HG03196 (cell line): ENCODE measurements at regions not wholly inside any gene's neighbourhood (a gene's known extent, or its start where the extent isn't known, plus 50 kb on each side); places are given as distances from the start of the nearest gene placed in this dataset.

Experiments used
- ATAC-seq: cut with Tn5 transposase; IDR thresholded peaks from one replicate; pipeline ENCODE4 v1.9.1; 2021; ENCODE audit not compliant: unreplicated experiment

DNA sequence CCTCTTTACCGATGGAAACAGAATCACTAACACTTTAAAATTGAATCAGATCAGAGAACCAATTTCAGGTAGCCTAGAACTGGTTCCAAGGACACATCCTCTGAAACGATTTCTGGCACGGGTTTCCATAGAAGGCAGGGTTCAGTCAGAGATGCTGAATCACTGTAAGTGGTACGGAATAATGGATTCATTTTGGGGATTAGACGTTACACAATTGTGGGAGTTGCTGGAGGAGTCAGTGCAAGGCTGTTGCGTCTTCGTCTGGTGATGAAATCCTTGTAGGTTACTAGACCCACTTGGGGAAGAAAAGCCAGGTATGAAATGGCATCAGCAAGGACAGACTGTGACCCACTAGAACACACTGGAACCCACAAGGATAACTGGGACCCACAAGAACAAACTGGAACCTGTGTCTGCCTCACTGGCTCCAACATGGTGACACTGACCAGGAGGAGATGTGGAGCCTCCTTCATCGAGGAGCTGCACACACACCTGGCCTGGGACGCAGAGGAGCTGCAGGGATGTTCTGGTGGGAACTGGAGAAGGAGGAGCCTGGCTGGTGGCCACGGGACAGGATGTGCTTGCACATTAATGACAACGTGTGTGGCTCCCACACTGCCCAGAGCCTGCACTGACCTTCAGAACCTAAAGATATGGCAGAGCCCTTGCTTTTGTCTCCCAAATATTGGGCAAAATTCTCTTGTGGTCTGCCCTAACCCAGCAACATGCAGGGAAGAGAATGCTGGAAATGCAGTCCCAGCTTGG, 105.1 kb downstream of the TRAPPC11 start:
- no peak for ATAC-seq

DNA sequence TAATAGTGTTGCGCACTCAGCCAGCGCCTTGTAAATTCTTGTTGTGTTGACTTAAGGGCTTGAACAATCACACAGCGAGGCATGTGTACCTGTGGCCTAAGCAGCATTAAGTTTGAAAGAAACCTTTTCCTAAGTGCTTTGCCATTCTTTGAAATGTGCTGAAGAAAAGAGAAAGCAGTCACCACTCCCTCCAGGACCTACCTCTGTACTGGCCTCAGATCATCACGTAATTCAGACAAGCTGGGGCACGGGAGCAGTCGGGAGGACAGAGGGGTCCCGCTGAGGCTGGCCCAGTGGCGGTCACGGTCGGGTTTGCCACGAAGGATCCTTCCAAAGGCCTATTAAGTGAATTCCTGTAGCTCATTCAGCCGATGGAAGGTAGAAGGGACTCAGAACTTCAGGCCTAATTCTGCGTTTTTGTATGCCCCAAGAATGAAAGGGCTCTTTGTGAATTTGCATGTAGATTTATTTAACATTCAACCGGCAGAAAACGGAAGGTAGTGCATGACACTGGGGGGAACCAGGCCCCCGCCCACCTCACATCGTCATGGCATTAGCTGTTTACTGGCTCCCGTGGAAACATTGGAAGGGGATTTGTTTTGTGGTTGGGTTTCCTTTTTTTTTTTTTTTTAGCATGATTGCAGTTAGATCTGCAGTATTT, 106.3 kb downstream of the TRAPPC11 start:
- ATAC-seq: no peak

DNA sequence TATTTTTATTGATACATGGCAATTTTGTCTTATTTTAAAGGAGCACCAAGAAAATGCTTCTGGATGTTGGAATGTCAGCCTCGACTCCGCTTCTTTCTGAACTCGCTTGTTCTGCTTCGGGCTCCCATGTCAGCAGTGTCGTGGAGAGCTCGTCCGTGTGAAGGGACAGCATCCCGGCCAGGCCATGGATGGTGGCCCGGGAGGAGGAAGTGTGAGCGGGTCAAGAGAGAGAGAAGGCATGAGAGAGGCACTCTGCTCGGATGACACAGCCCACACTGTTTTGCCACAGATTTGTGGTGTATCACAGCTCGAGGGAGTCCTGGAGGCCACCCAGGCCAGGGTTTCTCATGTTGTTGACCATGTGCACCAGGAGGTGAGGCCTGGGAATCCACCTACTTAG, 107.0 kb downstream of the TRAPPC11 start:
- no peak for ATAC-seq

DNA sequence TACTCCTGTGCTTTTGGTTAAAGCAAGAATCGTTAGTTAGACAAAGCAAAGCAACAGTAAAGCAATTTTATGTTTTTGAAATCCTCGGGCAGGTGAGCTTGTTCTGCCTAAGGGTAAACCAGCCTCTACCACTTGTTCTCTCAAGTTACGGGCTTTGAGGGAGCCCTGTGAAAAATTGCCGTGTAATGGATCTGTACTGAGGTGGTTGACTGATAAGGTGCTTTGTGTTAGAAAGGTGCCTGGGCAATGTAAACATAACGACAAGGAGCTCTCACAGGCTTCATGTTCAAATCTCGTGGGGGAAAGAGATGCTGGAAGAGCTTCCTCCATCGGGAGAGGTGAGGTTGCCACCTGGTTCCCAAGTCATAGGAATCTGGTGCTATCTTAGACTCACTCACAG, 111.8 kb downstream of the TRAPPC11 start:
- ATAC-seq: no peak

DNA sequence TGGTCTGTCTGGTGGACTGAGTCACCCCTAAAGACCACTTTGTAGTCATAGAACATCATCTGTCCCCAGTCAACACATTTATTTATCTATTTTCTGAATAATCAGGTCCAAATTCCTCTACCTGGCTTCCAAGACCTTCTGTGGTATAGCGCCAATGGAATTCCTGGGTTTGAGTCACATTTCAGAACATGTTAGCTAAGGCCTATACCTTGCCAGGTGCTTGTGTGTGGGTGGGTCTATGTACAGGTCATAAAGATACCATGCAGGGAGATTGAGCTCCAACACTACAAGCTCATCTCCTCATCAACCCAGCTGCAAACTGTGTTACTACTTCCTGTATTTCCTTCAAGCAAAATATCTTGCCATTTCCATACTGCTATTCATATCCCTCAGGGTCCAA, 113.3 kb downstream of the TRAPPC11 start:
- no peak for ATAC-seq

DNA sequence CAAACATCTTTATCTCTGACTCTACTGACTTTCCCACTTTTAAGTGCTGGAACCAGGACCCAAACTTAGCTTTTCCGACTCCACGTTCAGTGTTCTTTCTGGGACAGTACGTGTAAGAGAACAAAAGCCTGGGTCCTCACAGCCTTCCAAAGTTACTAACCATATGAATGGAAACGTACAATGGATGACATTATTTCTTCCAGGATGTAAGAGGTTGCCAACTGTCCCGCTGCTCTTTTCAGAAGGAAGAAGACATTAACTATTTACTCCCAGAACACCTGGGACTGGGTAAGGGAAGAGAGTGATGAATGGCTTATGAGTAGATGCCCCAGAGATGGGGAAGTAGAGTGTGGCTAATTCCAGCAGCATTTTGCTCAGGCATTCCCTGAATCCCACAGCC, 114.7 kb downstream of the TRAPPC11 start:
- no peak for ATAC-seq

DNA sequence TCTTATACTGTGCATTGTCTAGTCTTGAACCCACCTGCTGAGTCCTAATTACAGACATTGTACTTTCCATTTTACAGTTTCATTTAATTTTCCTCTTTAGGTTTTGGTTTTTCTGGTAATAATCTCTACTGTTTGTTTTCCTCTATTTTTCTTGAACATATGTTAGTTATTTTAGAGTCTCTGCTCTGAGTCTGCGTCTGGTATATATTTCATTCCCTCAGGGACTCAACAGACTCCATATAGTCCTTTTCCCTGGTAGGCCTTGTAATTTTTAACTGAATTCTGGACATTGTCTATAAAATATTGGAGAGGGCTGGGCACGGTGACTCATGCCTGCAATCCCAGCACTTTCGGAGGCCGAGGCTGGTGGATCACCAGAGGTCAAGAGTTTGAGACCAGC, 121.8 kb upstream of the STOX2 start:
- no peak for ATAC-seq

DNA sequence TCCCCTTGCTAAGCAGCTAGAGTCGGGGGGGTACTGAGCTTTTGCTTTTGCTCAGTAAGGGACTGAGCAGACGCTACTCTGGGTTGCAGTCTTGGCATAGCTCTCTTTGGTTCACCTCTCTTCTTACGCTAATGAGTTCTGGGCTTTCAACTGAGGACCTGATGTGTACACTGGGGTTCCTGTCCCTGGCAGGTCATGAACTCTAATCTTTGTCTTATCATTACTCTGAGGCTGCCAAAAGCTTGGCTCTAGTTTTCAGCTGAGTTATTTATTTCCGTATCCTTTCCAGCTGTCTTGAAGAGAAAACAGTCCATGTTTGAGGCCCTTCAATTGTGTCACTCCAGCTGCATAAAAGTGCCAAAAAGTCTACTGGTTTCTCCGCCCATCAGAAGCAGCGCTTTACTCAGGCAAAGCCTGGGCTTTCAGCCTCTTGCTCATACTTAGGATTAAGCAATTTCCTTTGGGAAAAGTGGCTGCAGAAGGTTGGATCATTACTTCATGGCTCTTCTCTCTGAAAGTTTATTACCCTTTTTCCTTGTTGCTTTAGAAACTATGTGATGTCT, 121.0 kb upstream of the STOX2 start:
- ATAC-seq: no peak

DNA sequence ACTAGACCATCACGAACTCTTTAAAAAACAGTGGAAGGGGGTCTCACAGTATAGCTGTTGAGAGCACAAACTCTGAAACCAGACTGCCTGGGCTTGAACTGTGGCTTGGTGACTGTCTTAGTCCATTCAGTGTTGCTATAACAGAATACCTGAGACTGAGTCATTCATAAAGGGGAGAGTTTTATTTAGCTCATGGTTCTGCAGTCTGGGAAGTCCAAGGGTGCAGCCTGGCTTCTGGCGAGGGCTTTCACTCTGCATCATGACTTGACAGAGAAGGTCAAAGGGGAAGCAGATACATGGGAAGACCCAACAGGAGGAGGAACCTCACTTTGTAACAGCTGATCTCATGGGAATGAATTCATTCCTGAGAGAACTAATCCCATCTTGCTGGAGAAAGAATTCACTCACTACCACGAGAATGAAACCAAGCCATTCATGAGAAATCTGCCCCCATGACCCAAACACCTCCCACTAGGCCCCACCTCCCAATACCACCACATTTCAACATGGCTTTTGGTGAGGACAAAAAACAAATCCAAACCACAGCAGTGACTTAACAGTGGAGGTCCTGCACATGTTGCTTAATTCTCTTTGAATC, 116.7 kb upstream of the STOX2 start:
- ATAC-seq: no peak

DNA sequence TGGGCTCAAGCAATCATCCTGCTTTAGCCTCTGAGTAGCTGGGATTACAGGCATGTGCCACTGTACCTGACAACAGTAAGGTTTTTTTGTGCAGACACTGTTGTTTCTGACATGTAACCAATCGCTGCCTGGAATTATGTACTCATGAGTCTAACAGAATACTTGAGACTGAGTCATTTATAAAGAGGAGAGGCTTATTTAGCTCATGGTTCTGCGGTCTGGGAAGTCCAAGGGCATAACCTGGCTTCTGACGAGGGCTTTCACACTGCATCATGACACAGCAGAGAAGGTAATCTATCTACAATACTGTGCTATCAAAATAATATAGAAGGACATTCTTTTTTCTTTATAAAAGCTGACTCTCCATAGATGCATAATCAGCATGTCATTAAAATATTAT, 115.5 kb upstream of the STOX2 start:
- ATAC-seq: no peak

DNA sequence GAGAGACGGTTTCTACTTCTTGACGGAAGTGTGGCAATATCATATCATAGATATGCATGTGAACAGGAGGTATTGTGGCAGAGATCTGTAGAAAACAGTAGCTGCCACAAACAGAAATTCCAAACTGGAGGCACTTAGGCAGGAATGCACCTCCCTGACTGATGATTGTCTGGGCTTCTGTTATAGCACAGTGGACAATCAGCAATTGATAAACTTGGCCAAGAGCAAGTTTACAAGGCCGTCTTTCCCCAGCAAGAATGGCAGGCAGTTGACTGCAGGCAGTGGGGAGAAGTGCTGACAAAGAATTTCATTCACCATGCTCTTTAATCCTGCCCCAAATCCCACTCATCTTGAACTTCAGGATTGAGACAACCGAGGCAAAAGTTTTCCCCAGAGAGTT, 114.4 kb upstream of the STOX2 start:
- ATAC-seq: no peak

DNA sequence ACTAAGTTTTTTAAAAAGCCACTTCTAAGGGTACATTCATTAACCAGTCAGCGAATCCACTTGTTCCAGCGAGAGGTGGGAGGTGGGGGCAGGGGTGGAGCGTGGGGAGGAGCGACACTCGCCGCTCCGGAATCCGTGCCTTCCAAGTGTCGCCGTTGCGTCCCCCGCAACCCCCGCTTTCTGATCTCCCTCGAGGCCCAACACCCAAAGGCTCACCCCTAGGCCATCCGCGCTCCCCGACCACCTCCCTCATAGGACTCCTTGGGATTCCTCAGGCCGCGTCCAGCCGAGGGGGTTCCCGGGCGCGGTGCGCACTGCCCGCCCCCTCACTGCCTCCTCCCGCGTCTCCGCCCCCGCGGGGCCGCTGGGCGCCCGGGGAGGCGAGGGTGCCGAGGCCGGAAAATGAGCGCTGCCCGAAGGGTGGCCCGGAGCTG, 108.1 kb upstream of the STOX2 start:
- no peak for ATAC-seq

DNA sequence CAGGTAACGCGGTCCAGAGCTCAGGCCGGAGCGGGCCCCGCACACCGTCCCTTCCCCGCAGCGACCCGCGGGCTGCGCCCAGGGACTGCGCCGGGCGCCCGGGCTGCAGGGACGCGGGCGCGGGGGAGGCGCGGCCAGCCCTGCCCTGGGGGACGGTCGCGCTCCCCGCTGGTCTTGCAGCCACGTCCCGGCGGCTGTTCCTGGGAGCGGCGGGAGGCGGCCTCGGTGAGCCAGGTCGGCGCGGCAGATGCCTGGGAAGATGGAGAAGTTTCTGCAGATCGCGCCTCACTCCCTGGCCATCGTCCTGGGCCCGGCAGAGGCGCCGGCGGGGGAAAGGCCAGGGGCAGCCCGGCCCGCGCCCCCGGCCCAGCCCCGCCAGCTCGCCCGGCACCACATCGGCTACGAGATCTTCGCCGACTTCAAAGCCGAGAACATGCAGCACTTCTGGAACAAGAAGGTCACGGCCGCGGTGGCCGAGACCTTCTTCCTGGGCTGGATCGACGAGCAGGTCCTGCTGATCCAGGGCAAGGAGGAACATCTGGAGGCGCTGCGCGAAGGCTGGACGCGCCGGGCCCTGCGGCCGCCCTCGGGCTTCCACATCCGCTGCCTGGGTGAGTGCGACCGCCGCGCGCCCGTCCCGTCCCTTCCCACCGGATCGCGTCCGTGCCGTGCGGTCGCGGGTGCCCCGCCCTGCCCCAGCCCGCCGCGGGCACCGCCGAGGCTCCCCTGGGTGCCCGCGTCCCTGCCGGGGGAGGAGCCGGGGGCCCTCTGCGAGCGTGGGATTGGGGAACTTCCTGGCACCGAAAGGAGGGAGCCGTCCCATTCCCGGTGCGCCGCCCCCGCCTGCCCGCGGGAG, 107.4 kb upstream of the STOX2 start:
- no peak for ATAC-seq

DNA sequence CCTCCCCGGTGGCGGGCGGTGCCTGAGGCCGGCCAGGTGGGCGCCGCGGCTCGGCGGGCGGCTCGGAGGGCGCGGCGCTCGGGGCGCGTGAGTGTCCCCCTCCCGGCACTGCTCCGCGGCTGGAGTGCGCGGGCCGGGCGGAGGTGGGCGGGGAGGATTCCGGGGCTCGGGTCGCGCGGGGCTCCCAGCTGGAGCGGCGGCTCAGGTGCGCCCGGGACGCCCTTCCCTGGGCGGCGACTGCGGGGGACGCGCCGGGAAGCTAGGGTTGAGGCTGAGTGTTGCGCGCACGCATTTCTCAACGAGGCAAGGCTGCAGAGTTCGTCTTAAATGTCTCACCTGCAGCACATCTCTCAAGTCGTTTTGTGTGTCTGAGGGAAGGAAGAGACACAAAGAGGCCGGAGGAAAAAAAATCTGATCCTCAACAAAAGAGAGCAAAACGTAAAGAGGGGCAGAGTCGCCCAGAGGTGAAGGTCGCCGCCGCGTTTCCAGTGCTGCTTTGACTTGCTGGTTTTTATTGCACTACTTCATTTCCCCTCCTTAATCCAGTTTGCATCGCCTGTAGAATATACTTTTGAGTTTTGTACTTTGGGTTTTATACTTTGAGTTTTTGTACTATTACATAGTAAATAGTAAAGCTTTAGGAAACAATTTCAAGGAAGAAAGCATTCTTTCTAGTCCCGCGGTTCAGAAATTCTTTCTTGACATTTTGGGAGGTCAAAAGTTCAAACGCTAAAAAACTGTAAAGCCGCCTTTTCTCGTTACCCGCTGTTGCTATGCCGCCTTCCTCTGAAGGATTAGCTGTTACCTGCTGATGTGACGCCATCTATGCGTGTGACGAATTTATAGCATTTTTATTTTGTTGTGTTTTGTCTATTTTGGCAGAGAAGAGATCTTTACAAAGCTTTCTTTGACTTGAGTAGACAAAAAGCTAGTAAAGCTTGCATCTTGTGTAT, 106.5 kb upstream of the STOX2 start:
- no peak for ATAC-seq

DNA sequence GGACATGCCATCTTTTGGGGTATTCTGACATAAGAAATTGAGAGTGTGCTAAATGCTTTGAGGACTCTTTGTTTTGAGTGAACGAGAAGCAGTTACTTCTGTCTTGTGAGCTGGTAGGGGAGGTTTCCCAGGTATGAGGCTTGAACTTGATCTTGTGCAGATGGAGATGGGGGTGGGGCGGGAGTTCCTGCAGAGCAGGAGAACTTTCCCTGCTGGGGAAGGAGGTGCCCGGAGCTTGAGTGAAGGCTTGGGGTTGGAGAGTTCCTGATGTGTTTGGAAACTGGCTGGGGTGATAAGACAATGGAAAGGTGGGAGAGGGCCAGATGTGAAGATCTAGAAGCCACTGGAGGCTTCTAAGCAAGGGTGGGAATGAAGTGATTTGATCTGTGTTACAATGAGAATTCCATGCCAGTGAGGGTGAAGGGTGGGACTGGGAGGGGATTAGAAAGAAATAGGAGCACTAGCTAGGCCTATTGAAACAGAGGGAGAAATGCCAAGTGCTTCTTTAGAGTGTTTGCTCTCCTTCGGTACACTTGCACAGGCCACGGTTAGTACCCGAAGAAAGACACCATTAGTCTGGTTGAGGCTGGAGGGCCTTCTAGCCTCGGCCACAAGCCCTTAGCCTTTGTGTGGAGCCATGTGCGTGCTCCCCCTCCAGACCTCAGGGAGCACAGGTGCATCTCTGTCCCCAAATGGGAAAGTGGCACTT, 103.5 kb upstream of the STOX2 start:
- no peak for ATAC-seq

DNA sequence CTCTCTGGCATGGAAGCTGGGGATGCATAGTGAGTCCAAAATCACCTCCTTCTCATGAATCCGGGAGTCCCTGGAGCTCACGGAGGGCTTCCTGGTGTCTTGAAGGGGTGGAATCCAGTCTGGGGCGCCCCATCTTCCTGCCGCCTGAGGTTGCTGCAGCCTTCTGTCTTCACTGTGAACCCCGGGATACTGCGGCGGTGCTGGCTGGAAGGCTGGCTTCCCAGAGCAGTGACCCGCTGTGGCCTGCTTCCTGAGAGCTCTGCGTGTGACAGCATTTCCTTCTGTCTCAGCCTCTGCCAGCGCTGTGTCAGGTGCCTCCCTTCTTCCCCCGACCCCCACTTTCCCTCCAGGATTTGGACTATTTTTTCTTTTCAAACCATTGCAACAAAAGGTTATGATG, 98.8 kb upstream of the STOX2 start:
- no peak for ATAC-seq

DNA sequence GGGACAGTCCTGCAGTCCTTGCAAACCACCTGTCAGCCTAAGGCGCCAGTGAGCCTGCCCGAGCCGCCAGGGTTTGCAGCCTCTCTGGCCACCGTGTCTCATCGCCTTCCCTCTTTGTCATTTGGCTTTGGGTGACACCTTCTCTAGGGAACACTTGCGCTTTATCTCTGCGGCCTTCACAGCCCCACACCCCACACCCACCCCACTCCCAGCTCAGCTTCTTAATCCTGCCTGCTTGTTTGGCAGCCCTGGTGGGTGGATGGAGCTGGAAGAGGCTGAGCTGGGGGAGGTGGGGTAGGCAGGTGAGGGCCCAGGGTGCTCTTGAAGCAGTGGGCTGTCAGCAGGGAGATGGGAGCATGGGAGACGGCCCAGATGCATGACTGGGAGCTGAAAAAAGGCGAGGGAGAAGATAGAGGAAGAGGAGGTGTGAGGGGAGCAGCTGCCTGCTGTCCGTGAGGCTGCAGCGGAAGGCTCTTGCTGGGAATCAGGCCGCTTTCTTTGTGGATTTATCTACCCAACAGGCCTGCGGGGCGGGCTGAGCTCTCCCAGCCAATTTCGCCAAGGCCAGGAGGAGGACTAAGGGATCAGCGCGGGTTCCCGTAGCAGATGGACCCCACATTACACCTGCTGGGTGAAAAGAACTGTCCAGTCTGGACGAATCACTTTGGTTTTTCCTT, 97.5 kb upstream of the STOX2 start:
- ATAC-seq: no peak

DNA sequence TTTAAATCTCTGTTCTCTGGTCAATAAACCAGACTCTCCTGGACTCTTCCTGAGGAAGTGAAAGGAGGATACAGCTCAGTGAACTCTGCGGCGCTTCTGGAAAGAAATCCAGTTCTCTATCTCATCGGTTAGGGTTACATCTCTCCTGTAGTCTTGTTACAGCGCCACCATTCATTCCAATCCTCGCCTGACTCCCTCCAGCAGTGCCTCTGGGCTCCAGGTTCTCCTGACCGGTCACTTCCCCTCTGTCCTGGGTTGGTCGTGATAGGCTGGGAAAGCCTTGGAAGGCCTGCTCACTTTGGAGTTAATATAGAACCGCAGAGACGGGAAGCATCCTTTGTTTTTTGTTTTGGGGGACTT, 97.0 kb upstream of the STOX2 start:
- ATAC-seq: no peak

DNA sequence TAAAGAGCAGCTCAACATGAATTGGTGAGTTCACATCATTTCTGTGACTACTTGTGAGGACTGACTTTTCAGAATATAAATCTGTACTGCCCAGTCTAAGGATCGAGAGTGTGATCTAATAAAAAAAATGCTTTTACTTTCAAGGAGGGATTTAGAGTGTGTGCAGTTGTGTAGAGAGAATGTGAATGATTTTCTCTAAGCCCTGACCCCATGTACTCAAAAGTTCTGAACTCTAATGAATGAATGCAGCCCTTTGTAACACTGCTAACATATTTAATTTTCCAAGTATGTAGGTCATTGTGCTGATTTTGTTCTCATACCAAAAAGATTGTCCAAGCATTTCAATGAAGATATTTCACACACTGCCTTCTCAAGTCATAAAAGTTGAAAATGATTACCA, 92.5 kb upstream of the STOX2 start:
- no peak for ATAC-seq
